ENCODE measurements at regions not wholly inside any gene's neighbourhood (a gene's known extent, or its start where the extent isn't known, plus 50 kb on each side); places are given as distances from the start of the nearest gene placed in this dataset.
"Not testable (repeated sequence)": the region's sequence is repeated elsewhere in the genome, so short reads cannot be mapped to it uniquely, and the experiment has no call there.

- DNase-seq (ENCODE audit: low read depth, low spot score), result no peak
Measured at GRCh38 chr3:109995377-109995776, 658.0 kb upstream of the DPPA4 start.

GRCh38 chr3:110001905-110002304, 664.6 kb upstream of the DPPA4 start:
- not testable (repeated sequence) for DNase-seq (ENCODE audit: low read depth, low spot score)

GRCh38 chr3:110006913-110007312, 669.6 kb upstream of the DPPA4 start:
- DNase-seq (ENCODE audit: low read depth, low spot score), result no peak

GRCh38 chr3:110015231-110015963, 678.1 kb upstream of the DPPA4 start:
- no peak for DNase-seq (ENCODE audit: low read depth, low spot score)

GRCh38 chr3:110016235-110016815, 679.0 kb upstream of the DPPA4 start:
- peak; percentile 5 for DNase-seq (ENCODE audit: low read depth, low spot score)

- DNase-seq (ENCODE audit: low read depth, low spot score), result no peak
Measured at GRCh38 chr3:110017304-110017703, 680.0 kb upstream of the DPPA4 start.

- DNase-seq (ENCODE audit: low read depth, low spot score), result no peak
Measured at GRCh38 chr3:110021659-110022058, 684.3 kb upstream of the DPPA4 start.

- not testable (repeated sequence) for DNase-seq (ENCODE audit: low read depth, low spot score)
Measured at GRCh38 chr3:110023022-110023421, 685.7 kb upstream of the DPPA4 start.

- no peak for DNase-seq (ENCODE audit: low read depth, low spot score)
Measured at GRCh38 chr3:110026421-110026820, 689.1 kb upstream of the DPPA4 start.

GRCh38 chr3:110027446-110028080, 690.2 kb upstream of the DPPA4 start:
- no peak for DNase-seq (ENCODE audit: low read depth, low spot score)

- DNase-seq (ENCODE audit: low read depth, low spot score), result no peak
Measured at GRCh38 chr3:110031975-110032374, 694.6 kb upstream of the DPPA4 start.

- DNase-seq (ENCODE audit: low read depth, low spot score), result no peak
Measured at GRCh38 chr3:110059431-110059830, 722.1 kb upstream of the DPPA4 start.

GRCh38 chr3:110062716-110063115, 725.4 kb upstream of the DPPA4 start:
- no peak for DNase-seq (ENCODE audit: low read depth, low spot score)

- no peak for DNase-seq (ENCODE audit: low read depth, low spot score)
Measured at GRCh38 chr3:110063178-110063577, 725.8 kb upstream of the DPPA4 start.

- DNase-seq (ENCODE audit: low read depth, low spot score), result no peak
Measured at GRCh38 chr3:110066206-110066605, 728.9 kb upstream of the DPPA4 start.

GRCh38 chr3:110067527-110067926, 730.2 kb upstream of the DPPA4 start:
- no peak for DNase-seq (ENCODE audit: low read depth, low spot score)

GRCh38 chr3:110069761-110070160, 732.4 kb upstream of the DPPA4 start:
- DNase-seq (ENCODE audit: low read depth, low spot score), result no peak

- DNase-seq (ENCODE audit: low read depth, low spot score), result no peak
Measured at GRCh38 chr3:110070161-110070916, 733.0 kb upstream of the DPPA4 start.

- no peak for DNase-seq (ENCODE audit: low read depth, low spot score)
Measured at GRCh38 chr3:110074095-110074494, 736.7 kb upstream of the DPPA4 start.

GRCh38 chr3:110077093-110077492, 739.7 kb upstream of the DPPA4 start:
- DNase-seq (ENCODE audit: low read depth, low spot score), result no peak

- DNase-seq (ENCODE audit: low read depth, low spot score), result no peak
Measured at GRCh38 chr3:110093411-110093810, 756.1 kb upstream of the DPPA4 start.

GRCh38 chr3:110093812-110094401, 756.6 kb upstream of the DPPA4 start:
- DNase-seq (ENCODE audit: low read depth, low spot score), result no peak
